HepG2 (cell line): ENCODE measurements at regions not wholly inside any gene's neighbourhood (a gene's known extent, or its start where the extent isn't known, plus 50 kb on each side); places are given as distances from the start of the nearest gene placed in this dataset.

Source experiments
- ARID2 ChIP-seq: sonication (generic); formaldehyde crosslinking; IDR thresholded peaks from 2 replicates; pipeline ENCODE4 v1.8.1; 2022; ENCODE audit warnings: mild to moderate bottlenecking, missing genetic modification reagents, borderline replicate concordance
- ERF ChIP-seq: IDR thresholded peaks from 2 replicates; pipeline ENCODE4 v1.6.1; 2018; ENCODE audit warnings: missing biosample characterization, missing genetic modification reagents
- ESRRA ChIP-seq: sonication (generic); formaldehyde crosslinking; IDR thresholded peaks from 2 replicates; pipeline ENCODE4 v1.5.1; 2020; ENCODE audit warnings: mild to moderate bottlenecking, low read depth, missing genetic modification reagents
- HES4 ChIP-seq: sonication (generic); formaldehyde crosslinking; IDR thresholded peaks from 2 replicates; pipeline ENCODE4 v1.9.0; 2021; ENCODE audit warnings: mild to moderate bottlenecking, missing genetic modification reagents, borderline replicate concordance
- HMGXB4 ChIP-seq, 2 experiments: sonication (generic) in 1 of 2; formaldehyde crosslinking in 1 of 2; IDR thresholded peaks; 2 replicates each; pipeline versions ENCODE4 v1.4.0 to v1.6.1; 2018 to 2020; ENCODE audit warnings: missing genetic modification reagents in 2 of 2, borderline replicate concordance in 1 of 2, low read depth in 1 of 2, mild to moderate bottlenecking in 1 of 2, missing biosample characterization in 1 of 2
- HOXD1 ChIP-seq: sonication (generic); formaldehyde crosslinking; IDR thresholded peaks from 2 replicates; pipeline ENCODE4 v1.5.0; 2020; ENCODE audit warnings: missing genetic modification reagents
- IKZF4 ChIP-seq: sonication (generic); formaldehyde crosslinking; IDR thresholded peaks from 2 replicates; pipeline ENCODE4 v1.5.1; 2020; ENCODE audit warnings: borderline replicate concordance, mild to moderate bottlenecking, low read depth, missing genetic modification reagents; ENCODE audit errors: not compliant biosample characterization
- ISX ChIP-seq: sonication (generic); formaldehyde crosslinking; conservative IDR thresholded peaks from 2 replicates; pipeline ENCODE4 v1.5.0; 2020; ENCODE audit warnings: missing genetic modification reagents
- JUND ChIP-seq: sonication (generic); formaldehyde crosslinking; IDR thresholded peaks from 2 replicates; pipeline ENCODE4 v1.8.0; 2022; ENCODE audit warnings: mild to moderate bottlenecking, missing genetic modification reagents
- MTA3 ChIP-seq: sonication (generic); formaldehyde crosslinking; IDR thresholded peaks from 2 replicates; pipeline ENCODE4 v1.4.0; 2020; ENCODE audit warnings: missing genetic modification reagents
- POLR2AphosphoS5 ChIP-seq: IDR thresholded peaks from 2 replicates; pipeline ENCODE4 v1.6.1; 2012; ENCODE audit warnings: low read depth, low read length
- PREB ChIP-seq: sonication (generic); formaldehyde crosslinking; IDR thresholded peaks from 2 replicates; pipeline ENCODE4 v1.4.0; 2020; ENCODE audit warnings: missing genetic modification reagents
- PRPF4 ChIP-seq: fragments of 200-400 bp; formaldehyde crosslinking; IDR thresholded peaks from 2 replicates; pipeline ENCODE4 v1.6.1; 2016; ENCODE audit warnings: low read length, low read depth; ENCODE audit not compliant: poor library complexity, severe bottlenecking
- TBL1XR1 ChIP-seq: fragments of 150-350 bp; IDR thresholded peaks from 2 replicates; pipeline ENCODE4 v1.6.1; 2014; ENCODE audit warnings: borderline replicate concordance, low read length; ENCODE audit not compliant: partially characterized antibody
- TEF ChIP-seq: sonication (generic); formaldehyde crosslinking; IDR thresholded peaks from 2 replicates; pipeline ENCODE4 v1.5.0; 2020; ENCODE audit warnings: missing genetic modification reagents
- ZBTB10 ChIP-seq: sonication (generic); formaldehyde crosslinking; IDR thresholded peaks from 2 replicates; pipeline ENCODE4 v1.4.0; 2020; ENCODE audit warnings: missing genetic modification reagents, borderline replicate concordance
- ZC3H4 ChIP-seq: sonication (generic); formaldehyde crosslinking; IDR thresholded peaks from 2 replicates; pipeline ENCODE4 v1.4.0; 2020; ENCODE audit warnings: missing genetic modification reagents, borderline replicate concordance
- ZFY ChIP-seq: sonication (generic); formaldehyde crosslinking; IDR thresholded peaks from 2 replicates; pipeline ENCODE4 v1.4.0; 2020; ENCODE audit warnings: missing genetic modification reagents
- ZNF34 ChIP-seq: sonication (generic); formaldehyde crosslinking; IDR thresholded peaks from 2 replicates; pipeline ENCODE4 v1.4.0; 2020; ENCODE audit warnings: mild to moderate bottlenecking, missing genetic modification reagents, borderline replicate concordance
- ZNF558 ChIP-seq: sonication (generic); formaldehyde crosslinking; IDR thresholded peaks from 2 replicates; pipeline ENCODE4 v1.9.0; 2022; ENCODE audit warnings: mild to moderate bottlenecking, missing genetic modification reagents, borderline replicate concordance
- ZNF564 ChIP-seq: sonication (generic); formaldehyde crosslinking; IDR thresholded peaks from 2 replicates; pipeline ENCODE4 v1.8.1; 2023; ENCODE audit warnings: mild to moderate bottlenecking, missing genetic modification reagents
- ZNF672 ChIP-seq: sonication (generic); formaldehyde crosslinking; IDR thresholded peaks from 2 replicates; pipeline ENCODE4 v1.8.1; 2022; ENCODE audit warnings: missing genetic modification reagents

GRCh38 chr14:89540009-89540829 lies 123.2 kb upstream of the FOXN3 start (continued):
- TF ChIP-seq ZNF558 (CRISPR knock-in tag) (no peak), TBL1XR1 (no peak), POLR2AphosphoS5 (no peak), ZBTB10 (CRISPR knock-in tag) (no peak), ZFY (CRISPR knock-in tag) (no peak), ISX (CRISPR knock-in tag) (no peak), ZNF34 (no peak), MTA3 (CRISPR knock-in tag) (no peak), PREB (CRISPR knock-in tag) (no peak), ZNF564 (no peak), HES4 (no peak), HOXD1 (no peak), IKZF4 (CRISPR knock-in tag) (no peak), ESRRA (CRISPR knock-in tag) (no peak), ERF (CRISPR knock-in tag) (0 out of 2 replicates have a peak, but pooled peaks have one; percentile 30), PRPF4 (no peak), JUND (CRISPR knock-in tag) (0 out of 2 replicates have a peak, but pooled peaks have one; percentile 42), ZNF672 (CRISPR knock-in tag) (no peak), HMGXB4 (CRISPR knock-in tag; IDR thresholded peaks at IDR 0.05; ENCODE audit: borderline replicate concordance in 1 of 2, low read depth in 1 of 2) (no peak), ZC3H4 (CRISPR knock-in tag) (no peak), TEF (CRISPR knock-in tag) (no peak), ARID2 (CRISPR knock-in tag) (no peak; the same call in 1 of the 2 replicates)
